EL (cell line): ENCODE measurements at regions not wholly inside any gene's neighbourhood (a gene's known extent, or its start where the extent isn't known, plus 50 kb on each side); places are given as distances from the start of the nearest gene placed in this dataset.

Experiments used
- DNase-seq: peaks from one replicate; pipeline ENCODE4 v3.0.0-alpha.2; 2016

- DNase-seq: peak; percentile 66
These were observed 73.0 kb upstream of the POMGNT2 start for GRCh38 chr3:43178891-43179366.

- DNase-seq: no peak
These were observed 71.2 kb upstream of the POMGNT2 start for GRCh38 chr3:43177085-43177484.

- no peak for DNase-seq
These were observed 70.8 kb upstream of the POMGNT2 start for GRCh38 chr3:43176666-43177065.

GRCh38 chr3:43175541-43175940, 69.7 kb upstream of the POMGNT2 start:
- DNase-seq: no peak

GRCh38 chr3:43173949-43174348, 68.1 kb upstream of the POMGNT2 start:
- DNase-seq: no peak

GRCh38 chr3:43171748-43172147, 65.9 kb upstream of the POMGNT2 start:
- peak; percentile 58 for DNase-seq

GRCh38 chr3:43170553-43170952, 64.7 kb upstream of the POMGNT2 start:
- DNase-seq: no peak

GRCh38 chr3:43169987-43170386, 64.1 kb upstream of the POMGNT2 start:
- DNase-seq: no peak

- DNase-seq: no peak
These were observed 60.5 kb upstream of the POMGNT2 start for GRCh38 chr3:43166406-43166805.

- DNase-seq: no peak
These were observed 59.9 kb upstream of the POMGNT2 start for GRCh38 chr3:43165786-43166185.

- DNase-seq: no peak
These were observed 58.1 kb upstream of the POMGNT2 start for GRCh38 chr3:43163895-43164493.

- DNase-seq: peak; percentile 59
These were observed 56.6 kb upstream of the POMGNT2 start for GRCh38 chr3:43162230-43163084.

GRCh38 chr3:43161684-43162229, 55.9 kb upstream of the POMGNT2 start:
- no peak for DNase-seq

- DNase-seq: no peak
These were observed 54.8 kb upstream of the POMGNT2 start for GRCh38 chr3:43160664-43161063.

GRCh38 chr3:43159876-43160255, 54.0 kb upstream of the POMGNT2 start:
- DNase-seq: no peak

- DNase-seq: no peak
These were observed 53.4 kb upstream of the POMGNT2 start for GRCh38 chr3:43159131-43159875.

GRCh38 chr3:43156812-43157455, 51.1 kb upstream of the POMGNT2 start:
- DNase-seq: no peak

GRCh38 chr3:43155464-43156121, 49.7 kb upstream of the POMGNT2 start:
- peak; percentile 84 for DNase-seq
